ENCODE measurements at regions not wholly inside any gene's neighbourhood (a gene's known extent, or its start where the extent isn't known, plus 50 kb on each side); places are given as distances from the start of the nearest gene placed in this dataset.
A peak's percentile ranks its signal among the peaks of the same experiment; 100 is the strongest.

- TF ChIP-seq CHD1 (IDR thresholded peaks at IDR 0.05; ENCODE audit: low read depth, low read length) = no peak
These were observed 165.0 kb upstream of the RTL1 start (continued) for GRCh38 chr14:101068313-101069227.

- TF ChIP-seq MAFK (IDR thresholded peaks at IDR 0.05; ENCODE audit: low read depth, low read length) (no peak), BHLHE40 (IDR thresholded peaks at IDR 0.05; ENCODE audit: low read depth, low read length) (no peak), MAZ (IDR thresholded peaks at IDR 0.05; ENCODE audit: borderline replicate concordance, low read depth, low read length) (no peak)
- H3K56ac ChIP-seq (ENCODE audit: extremely low read depth, insufficient read depth, low read length) = no peak overlapping the region
- in situ Hi-C loops (cut with MboI; ENCODE audit: low sequenced_read_pairs) = no loop called here
- no peak for ATAC-seq (ENCODE audit: low read depth)
- H3K18ac ChIP-seq (ENCODE audit: low read depth, low read length) = no peak overlapping the region
- H3K23ac ChIP-seq (ENCODE audit: low read depth, low read length) = no peak overlapping the region
- no peak for DNase-seq
- H4K8ac ChIP-seq (ENCODE audit: low read depth in 2 of 2, low read length in 2 of 2) = no peak overlapping the region
- H2BK120ac ChIP-seq (ENCODE audit: low read depth, low read length) = no peak overlapping the region
- no peaks in the 10 kb centered on the region for H3K9me3 ChIP-seq (ENCODE audit: control insufficient read depth, insufficient read depth, low read length)
- no CpG with 5 or more reads among the region's 8 CpGs for WGBS, 2 experiments (ENCODE audit: extremely low coverage in 2 of 2, insufficient read length in 1 of 2)
- H2BK15ac ChIP-seq (ENCODE audit: low read depth, low read length) = no peak overlapping the region
- H3K27me3 ChIP-seq (ENCODE audit: control insufficient read depth, insufficient read depth, low read length) = no peaks in the 10 kb centered on the region
- H3K4ac ChIP-seq (ENCODE audit: low read depth, low read length) = no peak overlapping the region
- H2AK5ac ChIP-seq (ENCODE audit: low read depth, low read length) = no peak overlapping the region
- H3K9ac ChIP-seq (ENCODE audit: low read depth, low read length) = no peak overlapping the region
- intact Hi-C loops (cut with micrococcal nuclease) = no loop called here
- ChIA-PET CTCF (no interaction called here), POLR2A (ENCODE audit: unreplicated experiment) (no interaction called here)
- H4K91ac ChIP-seq (ENCODE audit: insufficient read depth, low read depth, low read length) = no peak overlapping the region
- no peak overlapping the region for H3K27ac ChIP-seq (ENCODE audit: insufficient read depth, low read length)
- no peak overlapping the region for H2BK20ac ChIP-seq (ENCODE audit: low read depth, low read length)
- H3K14ac ChIP-seq (replicated peaks; ENCODE audit: low read depth, low read length) = no peak overlapping the region
- peak overlapping the region; percentile 44 for H2AK9ac ChIP-seq (replicated peaks; ENCODE audit: low read depth, low read length, poor library complexity)
- H2BK5ac ChIP-seq (ENCODE audit: low read depth, low read length, poor library complexity, severe bottlenecking) = no peak overlapping the region
- H4K20me1 ChIP-seq (ENCODE audit: insufficient read depth, low read length) = peaks cover 27% of the 10 kb centered on the region
- dilution Hi-C loops (cut with HindIII; ENCODE audit: low sequenced_read_pairs, unreplicated experiment) = no loop called here
- no peak overlapping the region for H3K4me3 ChIP-seq (ENCODE audit: insufficient read depth, low read depth, low read length)
- peaks cover 0 to 17% of the 10 kb centered on the region in 2 experiments; a peak in 1 of 4 replicates for H3K79me1 ChIP-seq (ENCODE audit: low read depth in 1 of 2, low read length in 2 of 2)
- H3K4me1 ChIP-seq (ENCODE audit: control insufficient read depth, insufficient read depth, low read length) = peaks cover 20% of the 10 kb centered on the region
- H4K5ac ChIP-seq (ENCODE audit: low read depth, low read length) = no peak overlapping the region
- BruUV-seq (replicated peaks) = no TSS peak
- H3K9me1 ChIP-seq (ENCODE audit: insufficient read depth, low read length) = peaks cover 8% of the 10 kb centered on the region
- peaks cover 54% of the 10 kb centered on the region for H3K36me3 ChIP-seq (ENCODE audit: control insufficient read depth, insufficient read depth, low read length)
- no peak overlapping the region for H2AFZ ChIP-seq (replicated peaks; ENCODE audit: low read length, poor library complexity)
- H3K4me2 ChIP-seq (ENCODE audit: low read depth, low read length) = no peak overlapping the region
These were observed 165.7 kb upstream of the RTL1 start for GRCh38 chr14:101069228-101069549.
